ENCODE measurements at regions not wholly inside any gene's neighbourhood (a gene's known extent, or its start where the extent isn't known, plus 50 kb on each side); places are given as distances from the start of the nearest gene placed in this dataset.

DNA sequence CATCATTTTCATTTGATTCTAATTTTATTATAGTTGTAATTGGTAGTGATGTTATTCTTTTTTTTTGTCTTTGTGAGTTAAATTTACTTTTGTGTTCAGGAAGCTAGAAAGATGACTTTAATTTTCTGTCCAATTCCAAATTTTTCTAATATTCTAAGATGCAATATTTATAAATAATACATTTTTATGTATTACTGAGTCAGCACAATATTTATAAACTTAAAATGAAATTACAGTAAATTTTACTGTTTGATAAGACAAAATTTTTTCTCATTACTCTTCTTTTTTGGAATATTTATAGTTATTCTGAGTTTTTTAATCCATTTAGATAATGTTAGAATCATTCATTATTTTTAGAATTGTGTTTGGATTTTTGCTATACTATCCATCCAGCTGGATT lies 1637.9 kb upstream of the ACO1 start:
- Histone ChIP-seq H3K36me3 (ENCODE audit: insufficient read depth, low read length) (no peaks in the 10 kb centered on the region), H3K9me3 (ENCODE audit: low read length) (no peaks in the 10 kb centered on the region), H3K9ac (ENCODE audit: low read length) (no peak overlapping the region), H3K79me2 (ENCODE audit: insufficient read depth, low read length) (no peaks in the 10 kb centered on the region), H3K4me1 (ENCODE audit: insufficient read depth, low read length, severe bottlenecking) (no peaks in the 10 kb centered on the region), H3K27me3 (ENCODE audit: insufficient read depth, low read length) (no peaks in the 10 kb centered on the region), H4K20me1 (ENCODE audit: insufficient read depth, low read length) (no peaks in the 10 kb centered on the region), H3K4me3 (ENCODE audit: low read depth, low read length, poor library complexity, severe bottlenecking) (no peak overlapping the region), H2AFZ (ENCODE audit: low read length) (no peak overlapping the region), H3K9me2 (ENCODE audit: low read depth, low read length) (no peaks in the 10 kb centered on the region), H3F3A (ENCODE audit: insufficient read depth, low read length) (no peaks in the 10 kb centered on the region), H3K27ac (ENCODE audit: low read depth, low read length, poor library complexity, severe bottlenecking) (no peak overlapping the region), H3K4me2 (ENCODE audit: low read length) (no peak overlapping the region)
- TF ChIP-seq EZH2 (IDR thresholded peaks at IDR 0.05; ENCODE audit: borderline replicate concordance, low read length) = no peak
- TF ChIP-seq, protein P1, sequence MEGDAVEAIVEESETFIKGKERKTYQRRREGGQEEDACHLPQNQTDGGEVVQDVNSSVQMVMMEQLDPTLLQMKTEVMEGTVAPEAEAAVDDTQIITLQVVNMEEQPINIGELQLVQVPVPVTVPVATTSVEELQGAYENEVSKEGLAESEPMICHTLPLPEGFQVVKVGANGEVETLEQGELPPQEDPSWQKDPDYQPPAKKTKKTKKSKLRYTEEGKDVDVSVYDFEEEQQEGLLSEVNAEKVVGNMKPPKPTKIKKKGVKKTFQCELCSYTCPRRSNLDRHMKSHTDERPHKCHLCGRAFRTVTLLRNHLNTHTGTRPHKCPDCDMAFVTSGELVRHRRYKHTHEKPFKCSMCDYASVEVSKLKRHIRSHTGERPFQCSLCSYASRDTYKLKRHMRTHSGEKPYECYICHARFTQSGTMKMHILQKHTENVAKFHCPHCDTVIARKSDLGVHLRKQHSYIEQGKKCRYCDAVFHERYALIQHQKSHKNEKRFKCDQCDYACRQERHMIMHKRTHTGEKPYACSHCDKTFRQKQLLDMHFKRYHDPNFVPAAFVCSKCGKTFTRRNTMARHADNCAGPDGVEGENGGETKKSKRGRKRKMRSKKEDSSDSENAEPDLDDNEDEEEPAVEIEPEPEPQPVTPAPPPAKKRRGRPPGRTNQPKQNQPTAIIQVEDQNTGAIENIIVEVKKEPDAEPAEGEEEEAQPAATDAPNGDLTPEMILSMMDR (IDR thresholded peaks at IDR 0.05; ENCODE audit: low read length) = no peak

DNA sequence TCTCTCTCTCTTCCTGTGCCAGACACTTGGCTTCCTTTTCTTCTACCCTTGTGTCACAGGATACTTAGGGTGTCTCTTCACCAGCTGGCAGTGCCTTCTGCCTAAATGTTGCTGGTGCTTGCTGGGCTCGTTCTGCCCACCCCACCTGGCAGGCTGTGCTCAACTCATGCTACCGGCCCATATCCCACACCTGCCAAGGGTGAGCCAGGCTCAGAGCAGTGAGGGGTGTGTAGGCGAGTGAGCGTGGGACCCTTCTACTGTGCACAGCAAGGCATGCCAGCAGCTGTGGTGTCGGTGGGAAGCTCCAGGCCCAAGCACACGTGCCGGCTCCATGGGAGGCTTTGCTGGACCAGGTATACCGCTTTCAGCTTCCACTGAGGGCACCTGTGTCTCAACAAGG lies 1626.7 kb upstream of the ACO1 start:
- Histone ChIP-seq H3K9me2 (ENCODE audit: low read depth, low read length) (no peaks in the 10 kb centered on the region), H2AFZ (ENCODE audit: low read length) (no peak overlapping the region), H4K20me1 (ENCODE audit: insufficient read depth, low read length) (no peaks in the 10 kb centered on the region), H3K9me3 (ENCODE audit: low read length) (no peaks in the 10 kb centered on the region), H3K27ac (ENCODE audit: low read depth, low read length, poor library complexity, severe bottlenecking) (no peak overlapping the region), H3K4me1 (ENCODE audit: insufficient read depth, low read length, severe bottlenecking) (no peaks in the 10 kb centered on the region), H3K27me3 (ENCODE audit: insufficient read depth, low read length) (no peaks in the 10 kb centered on the region), H3F3A (ENCODE audit: insufficient read depth, low read length) (no peaks in the 10 kb centered on the region), H3K4me3 (ENCODE audit: low read depth, low read length, poor library complexity, severe bottlenecking) (no peak overlapping the region), H3K9ac (ENCODE audit: low read length) (no peak overlapping the region), H3K36me3 (ENCODE audit: insufficient read depth, low read length) (no peaks in the 10 kb centered on the region), H3K4me2 (ENCODE audit: low read length) (no peak overlapping the region), H3K79me2 (ENCODE audit: insufficient read depth, low read length) (no peaks in the 10 kb centered on the region)
- TF ChIP-seq EZH2 (IDR thresholded peaks at IDR 0.05; ENCODE audit: borderline replicate concordance, low read length) = no peak
- TF ChIP-seq, protein P1 (IDR thresholded peaks at IDR 0.05; ENCODE audit: low read length) = no peak

DNA sequence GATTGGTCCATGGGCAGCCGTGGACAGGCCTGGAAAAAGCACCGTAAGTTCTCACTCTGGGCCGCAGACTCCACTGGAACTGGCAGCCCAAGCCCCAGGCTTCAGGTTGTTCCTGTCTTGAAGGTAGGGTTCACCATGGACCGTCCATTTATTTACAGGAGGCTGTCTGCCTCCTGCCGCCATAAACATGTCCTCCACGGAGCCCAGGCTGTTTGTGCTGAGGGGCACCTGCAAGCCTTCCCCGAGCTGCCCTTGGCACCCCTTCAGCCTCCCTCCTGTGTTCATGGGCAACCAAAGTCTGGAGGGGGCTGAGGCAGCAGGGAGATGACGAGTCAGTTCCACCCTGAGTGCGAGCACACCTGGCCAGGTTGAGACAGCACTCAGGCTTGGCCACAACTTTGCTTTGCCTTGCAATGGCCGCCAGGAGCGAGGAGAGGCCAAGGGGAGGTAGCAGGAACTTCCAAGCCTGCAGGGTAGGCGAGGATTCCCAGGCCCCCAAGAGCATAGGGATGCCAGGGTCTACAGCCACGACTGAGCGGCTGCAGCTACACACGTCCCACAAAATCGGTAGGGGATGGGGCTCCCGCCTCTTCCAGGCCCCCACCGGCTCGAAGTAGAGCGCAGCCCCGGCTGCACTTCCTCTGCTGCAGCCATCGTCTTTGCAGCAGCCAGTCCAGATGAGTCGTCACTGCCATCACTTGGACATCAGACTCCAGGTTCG lies 1625.6 kb upstream of the ACO1 start:
- Histone ChIP-seq H3K4me3 (ENCODE audit: low read depth, low read length, poor library complexity, severe bottlenecking) (no peak overlapping the region), H3K9me2 (ENCODE audit: low read depth, low read length) (no peaks in the 10 kb centered on the region), H3K27me3 (ENCODE audit: insufficient read depth, low read length) (no peaks in the 10 kb centered on the region), H4K20me1 (ENCODE audit: insufficient read depth, low read length) (no peaks in the 10 kb centered on the region), H3K27ac (ENCODE audit: low read depth, low read length, poor library complexity, severe bottlenecking) (no peak overlapping the region), H3K79me2 (ENCODE audit: insufficient read depth, low read length) (no peaks in the 10 kb centered on the region), H3K9me3 (ENCODE audit: low read length) (no peaks in the 10 kb centered on the region), H3K36me3 (ENCODE audit: insufficient read depth, low read length) (no peaks in the 10 kb centered on the region), H2AFZ (ENCODE audit: low read length) (no peak overlapping the region), H3K9ac (ENCODE audit: low read length) (no peak overlapping the region), H3K4me2 (ENCODE audit: low read length) (no peak overlapping the region), H3K4me1 (ENCODE audit: insufficient read depth, low read length, severe bottlenecking) (no peaks in the 10 kb centered on the region), H3F3A (ENCODE audit: insufficient read depth, low read length) (no peaks in the 10 kb centered on the region)
- TF ChIP-seq, protein P1 (IDR thresholded peaks at IDR 0.05; ENCODE audit: low read length) = no peak
- no peak for TF ChIP-seq EZH2 (IDR thresholded peaks at IDR 0.05; ENCODE audit: borderline replicate concordance, low read length)
